ENCODE measurements at regions not wholly inside any gene's neighbourhood (a gene's known extent, or its start where the extent isn't known, plus 50 kb on each side); places are given as distances from the start of the nearest gene placed in this dataset.

DNA sequence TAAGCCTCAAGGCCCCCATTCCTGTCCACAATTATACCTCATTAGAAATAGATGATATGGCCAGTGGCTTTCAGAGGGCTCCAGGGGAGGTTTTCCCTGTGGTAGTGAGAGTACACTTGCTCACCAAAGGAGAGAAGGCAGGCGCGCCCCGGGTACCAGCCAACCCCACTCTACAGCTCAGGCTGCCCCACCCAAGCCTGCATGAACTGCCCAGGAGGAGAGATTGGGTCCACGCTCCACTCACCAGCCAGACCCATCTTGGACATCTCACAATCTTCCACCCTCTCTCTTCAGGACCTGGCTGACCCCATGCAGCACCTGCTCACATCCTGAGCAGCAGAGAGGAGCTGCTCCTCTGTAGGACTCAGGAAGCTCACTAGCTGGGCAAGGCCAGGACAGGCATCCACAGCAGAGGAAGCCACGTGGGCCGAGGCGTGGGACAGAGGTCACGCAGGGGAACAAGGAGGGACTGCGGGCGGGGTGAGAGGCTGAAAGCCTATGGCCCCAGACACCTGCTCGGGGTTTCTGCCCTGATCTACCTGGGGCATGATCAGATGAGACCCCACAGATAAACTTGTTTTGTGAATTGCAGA lies 53.9 kb upstream of the GLI2 start:
- H3K9me3 Mint-ChIP-seq = no peaks in the 10 kb centered on the region
- H3K4me3 Mint-ChIP-seq = no peak overlapping the region
- no peak for DNase-seq
- H3K4me1 Mint-ChIP-seq = no peaks in the 10 kb centered on the region
- H3K36me3 Mint-ChIP-seq (ENCODE audit: low read depth) = no peaks in the 10 kb centered on the region
- peaks cover 82% of the 10 kb centered on the region for H3K27me3 Mint-ChIP-seq (ENCODE audit: low read depth, poor library complexity)
- TF ChIP-seq, protein P1, sequence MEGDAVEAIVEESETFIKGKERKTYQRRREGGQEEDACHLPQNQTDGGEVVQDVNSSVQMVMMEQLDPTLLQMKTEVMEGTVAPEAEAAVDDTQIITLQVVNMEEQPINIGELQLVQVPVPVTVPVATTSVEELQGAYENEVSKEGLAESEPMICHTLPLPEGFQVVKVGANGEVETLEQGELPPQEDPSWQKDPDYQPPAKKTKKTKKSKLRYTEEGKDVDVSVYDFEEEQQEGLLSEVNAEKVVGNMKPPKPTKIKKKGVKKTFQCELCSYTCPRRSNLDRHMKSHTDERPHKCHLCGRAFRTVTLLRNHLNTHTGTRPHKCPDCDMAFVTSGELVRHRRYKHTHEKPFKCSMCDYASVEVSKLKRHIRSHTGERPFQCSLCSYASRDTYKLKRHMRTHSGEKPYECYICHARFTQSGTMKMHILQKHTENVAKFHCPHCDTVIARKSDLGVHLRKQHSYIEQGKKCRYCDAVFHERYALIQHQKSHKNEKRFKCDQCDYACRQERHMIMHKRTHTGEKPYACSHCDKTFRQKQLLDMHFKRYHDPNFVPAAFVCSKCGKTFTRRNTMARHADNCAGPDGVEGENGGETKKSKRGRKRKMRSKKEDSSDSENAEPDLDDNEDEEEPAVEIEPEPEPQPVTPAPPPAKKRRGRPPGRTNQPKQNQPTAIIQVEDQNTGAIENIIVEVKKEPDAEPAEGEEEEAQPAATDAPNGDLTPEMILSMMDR (IDR thresholded peaks at IDR 0.05) = no peak
- peak overlapping the region; percentile 51 for H3K27ac Mint-ChIP-seq

DNA sequence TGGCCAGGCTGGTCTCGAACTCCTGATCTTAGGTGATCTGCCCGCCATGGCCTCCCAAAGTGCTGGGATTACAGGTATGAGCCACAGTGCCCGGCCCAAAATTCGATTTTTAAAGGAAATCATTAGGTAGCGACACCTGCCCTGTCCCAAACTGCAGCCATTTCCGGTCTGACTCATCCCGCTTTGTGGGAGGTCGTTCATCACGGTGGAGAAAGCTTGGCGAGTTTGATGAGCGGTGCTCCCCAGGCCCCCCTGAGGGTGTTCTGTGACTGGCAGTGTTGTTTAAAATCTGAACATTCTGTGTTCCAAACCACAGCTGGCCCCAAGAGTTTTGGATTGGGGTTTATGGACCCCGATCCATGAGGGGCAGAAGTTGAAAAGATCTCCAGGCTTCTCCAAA lies 53.0 kb upstream of the GLI2 start:
- no peaks in the 10 kb centered on the region for H3K36me3 Mint-ChIP-seq (ENCODE audit: low read depth)

DNA sequence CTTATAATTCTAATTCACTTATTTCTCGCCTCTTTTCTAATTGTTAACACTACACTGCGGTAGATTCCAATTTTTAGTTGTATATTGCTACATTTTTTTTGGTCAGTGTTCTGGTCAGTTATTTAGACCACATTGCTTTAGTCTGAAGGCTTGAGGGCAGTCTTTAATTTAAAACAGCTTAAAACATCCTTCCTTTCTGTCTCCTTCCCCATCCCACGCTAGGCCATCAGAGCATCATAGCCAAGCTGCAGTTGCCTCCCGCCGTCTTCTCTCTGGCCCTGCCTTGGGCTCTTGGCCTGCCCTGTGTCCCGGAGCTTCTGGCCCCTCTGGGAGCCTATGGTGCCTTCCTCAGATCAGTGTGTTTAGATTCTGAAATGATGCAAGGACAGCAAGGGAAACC lies 52.6 kb upstream of the GLI2 start:
- Mint-ChIP-seq H3K27me3 (ENCODE audit: low read depth, poor library complexity) (peaks cover 79% of the 10 kb centered on the region), H3K36me3 (ENCODE audit: low read depth) (no peaks in the 10 kb centered on the region), H3K27ac (no peak overlapping the region), H3K9me3 (no peaks in the 10 kb centered on the region), H3K4me1 (no peaks in the 10 kb centered on the region), H3K4me3 (no peak overlapping the region)
- TF ChIP-seq, protein P1 (IDR thresholded peaks at IDR 0.05) = no peak
- DNase-seq = no peak

More for the DNA sequence above, 53.0 kb upstream of the GLI2 start:
- TF ChIP-seq, protein P1 (IDR thresholded peaks at IDR 0.05) = no peak
- peaks cover 80% of the 10 kb centered on the region for H3K27me3 Mint-ChIP-seq (ENCODE audit: low read depth, poor library complexity)
- no peaks in the 10 kb centered on the region for H3K9me3 Mint-ChIP-seq
- no peak for DNase-seq
- H3K4me1 Mint-ChIP-seq = no peaks in the 10 kb centered on the region
- H3K27ac Mint-ChIP-seq = no peak overlapping the region
- no peak overlapping the region for H3K4me3 Mint-ChIP-seq

DNA sequence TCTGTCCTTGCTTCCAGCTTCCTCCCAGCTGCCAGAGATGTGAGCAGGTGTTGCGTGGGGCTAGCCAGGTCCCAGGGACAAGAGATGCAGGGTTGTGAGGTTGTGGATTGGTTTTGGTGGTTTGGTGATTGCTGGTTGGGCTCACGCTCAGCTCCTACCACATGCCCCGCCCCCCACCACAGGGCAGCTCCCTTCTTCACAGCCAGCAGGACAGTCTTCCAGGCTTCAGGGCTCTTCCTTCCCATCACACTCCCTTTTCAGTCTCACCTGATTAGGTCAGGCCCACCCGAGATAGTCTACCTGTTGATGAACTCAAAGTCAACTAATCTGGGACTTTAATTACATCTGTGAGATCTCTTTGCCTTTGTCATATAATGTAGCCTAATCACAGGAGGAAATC lies 52.0 kb upstream of the GLI2 start:
- no peak overlapping the region for H3K4me3 Mint-ChIP-seq
- no peaks in the 10 kb centered on the region for H3K9me3 Mint-ChIP-seq
- H3K36me3 Mint-ChIP-seq (ENCODE audit: low read depth) = no peaks in the 10 kb centered on the region
- TF ChIP-seq, protein P1 (IDR thresholded peaks at IDR 0.05) = no peak
- H3K27me3 Mint-ChIP-seq (ENCODE audit: low read depth, poor library complexity) = peaks cover 82% of the 10 kb centered on the region
- no peak for DNase-seq
- no peak overlapping the region for H3K27ac Mint-ChIP-seq
- no peaks in the 10 kb centered on the region for H3K4me1 Mint-ChIP-seq

DNA sequence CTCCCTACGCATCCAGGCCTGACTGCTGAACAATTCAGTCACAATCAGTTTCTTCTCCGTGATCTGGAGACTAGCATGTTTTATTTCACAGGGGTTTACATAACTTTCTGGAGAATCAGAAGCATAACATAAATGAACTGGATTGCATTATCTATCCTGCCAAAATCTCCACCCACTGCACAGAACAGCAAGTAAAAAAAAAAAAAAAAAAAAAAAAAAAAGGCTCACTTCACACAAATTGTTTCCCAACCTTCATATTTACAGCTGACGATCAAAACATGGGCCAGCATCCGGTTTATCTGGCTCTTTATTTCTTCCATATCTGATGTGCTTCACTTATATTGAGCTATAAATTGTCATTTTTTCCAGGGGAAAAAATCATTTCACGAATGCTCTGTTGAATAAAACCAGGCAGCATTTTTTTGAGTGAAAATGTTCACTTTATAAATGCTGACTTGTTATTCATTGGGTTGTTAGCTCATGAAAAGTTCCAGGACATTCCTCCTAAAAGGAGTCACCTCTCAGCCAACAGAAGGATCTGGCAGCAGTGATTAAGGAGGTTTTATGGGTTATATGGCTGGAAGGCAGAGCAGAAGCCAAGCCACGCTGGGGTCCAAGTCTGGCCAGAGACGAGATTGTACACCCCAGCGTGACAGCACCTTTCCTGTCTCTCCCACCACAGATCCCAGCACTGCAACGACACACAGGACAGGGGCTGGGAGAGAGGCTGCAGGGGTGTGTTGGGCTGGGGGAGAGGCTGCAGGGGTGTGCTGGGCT lies 51.2 kb upstream of the GLI2 start:
- H3K27ac Mint-ChIP-seq = no peak overlapping the region
- DNase-seq = no peak

More for the DNA sequence above, 51.2 kb upstream of the GLI2 start:
- TF ChIP-seq, protein P1 (IDR thresholded peaks at IDR 0.05) = no peak
- Mint-ChIP-seq H3K27me3 (ENCODE audit: low read depth, poor library complexity) (peaks cover 82% of the 10 kb centered on the region), H3K4me1 (no peaks in the 10 kb centered on the region), H3K36me3 (ENCODE audit: low read depth) (no peaks in the 10 kb centered on the region), H3K4me3 (no peak overlapping the region), H3K9me3 (no peaks in the 10 kb centered on the region)
